WTC11 (cell line): ENCODE measurements at regions not wholly inside any gene's neighbourhood (a gene's known extent, or its start where the extent isn't known, plus 50 kb on each side); places are given as distances from the start of the nearest gene placed in this dataset.

Experiments used
- ATAC-seq: fragments of 200-7000 bp; cut with Tn5 transposase; 2 replicates; pipeline ENCODE4 v1.10.0; 2021; ENCODE audit warnings: mild to moderate bottlenecking, moderate library complexity
- CTCF ChIA-PET: fragments of 300-600 bp; sonication (Branson Sonifier 250); formaldehyde crosslinking; loops from one replicate; lab custom pipeline; 2021; ENCODE audit warnings: antibody characterized with exemption; lab: Charles Lee
- POLR2A ChIA-PET: fragments of 350-600 bp; sonication (Branson Sonifier 250); formaldehyde crosslinking; loops from one replicate; lab custom pipeline; 2021; ENCODE audit warnings: antibody characterized with exemption; lab: Charles Lee
- DNase-seq: peaks from one replicate; pipeline ENCODE4 v3.0.0; 2021; ENCODE audit warnings: low spot score
- H3K27ac Mint-ChIP-seq: 2 replicates; pipeline ENCODE4 v1.8.0; 2021; ENCODE audit warnings: mixed read lengths
- H3K27me3 Mint-ChIP-seq: 2 replicates; pipeline ENCODE4 v1.8.0; 2021; ENCODE audit warnings: low read depth, mild to moderate bottlenecking, moderate library complexity, mixed read lengths
- H3K36me3 Mint-ChIP-seq: 2 replicates; pipeline ENCODE4 v1.8.0; 2021; ENCODE audit warnings: mixed read lengths
- H3K4me1 Mint-ChIP-seq: 2 replicates; pipeline ENCODE4 v1.8.0; 2022; ENCODE audit warnings: mixed read lengths
- H3K4me3 Mint-ChIP-seq: 2 replicates; pipeline ENCODE4 v1.8.0; 2021; ENCODE audit warnings: mild to moderate bottlenecking, moderate library complexity, mixed read lengths
- H3K9me3 Mint-ChIP-seq: 2 replicates; pipeline ENCODE4 v1.8.0; 2021; ENCODE audit warnings: mixed read lengths
- ARID4B ChIP-seq: sonication (generic); formaldehyde crosslinking; IDR thresholded peaks from 2 replicates; pipeline ENCODE4 v1.8.0; 2023; ENCODE audit warnings: missing genetic modification reagents, mild to moderate bottlenecking, borderline replicate concordance
- CBFB ChIP-seq: sonication (generic); formaldehyde crosslinking; IDR thresholded peaks from 2 replicates; pipeline ENCODE4 v1.8.1; 2022; ENCODE audit warnings: mild to moderate bottlenecking, low read depth, missing genetic modification reagents
- CREB1 ChIP-seq: sonication (generic); formaldehyde crosslinking; IDR thresholded peaks from 2 replicates; pipeline ENCODE4 v1.8.0; 2023; ENCODE audit warnings: mild to moderate bottlenecking, missing genetic modification reagents
- E2F4 ChIP-seq: sonication (generic); formaldehyde crosslinking; IDR thresholded peaks from 2 replicates; pipeline ENCODE4 v1.8.1; 2022; ENCODE audit warnings: low read depth, mild to moderate bottlenecking, moderate library complexity, missing genetic modification reagents, borderline replicate concordance
- ETV6 ChIP-seq: sonication (generic); formaldehyde crosslinking; IDR thresholded peaks from 2 replicates; pipeline ENCODE4 v1.8.1; 2022; ENCODE audit warnings: mild to moderate bottlenecking, missing genetic modification reagents
- FOXJ3 ChIP-seq: sonication (generic); formaldehyde crosslinking; IDR thresholded peaks from 2 replicates; pipeline ENCODE4 v1.9.0; 2021; ENCODE audit warnings: missing genetic modification reagents, mild to moderate bottlenecking, borderline replicate concordance
- FOXP4 ChIP-seq: sonication (generic); formaldehyde crosslinking; IDR thresholded peaks from 2 replicates; pipeline ENCODE4 v1.8.0; 2022; ENCODE audit warnings: mild to moderate bottlenecking, missing genetic modification reagents
- MYBL2 ChIP-seq: sonication (generic); formaldehyde crosslinking; IDR thresholded peaks from 2 replicates; pipeline ENCODE4 v1.8.1; 2023; ENCODE audit warnings: mild to moderate bottlenecking, moderate library complexity, missing genetic modification reagents
- NFATC4 ChIP-seq: fragments of 250-450 bp; sonication (Bioruptor Pico); IDR thresholded peaks from 2 replicates; pipeline ENCODE4 v1.9.0; 2021; ENCODE audit warnings: mild to moderate bottlenecking
- NFYB ChIP-seq: sonication (generic); formaldehyde crosslinking; conservative IDR thresholded peaks from 2 replicates; pipeline ENCODE4 v1.8.0; 2022; ENCODE audit warnings: low read depth, missing genetic modification reagents
- RELA ChIP-seq: sonication (generic); formaldehyde crosslinking; IDR thresholded peaks from 2 replicates; pipeline ENCODE4 v1.8.1; 2022; ENCODE audit warnings: missing genetic modification reagents, mild to moderate bottlenecking, borderline replicate concordance
- RORB ChIP-seq: fragments of 250-450 bp; sonication (Bioruptor Pico); IDR thresholded peaks from 2 replicates; pipeline ENCODE4 v1.9.0; 2021; ENCODE audit warnings: mild to moderate bottlenecking
- SMAD3 ChIP-seq: sonication (generic); formaldehyde crosslinking; IDR thresholded peaks from 2 replicates; pipeline ENCODE4 v1.8.0; 2022; ENCODE audit warnings: missing genetic modification reagents, mild to moderate bottlenecking, borderline replicate concordance
- STAT6 ChIP-seq: sonication (generic); formaldehyde crosslinking; conservative IDR thresholded peaks from 2 replicates; pipeline ENCODE4 v1.8.1; 2023; ENCODE audit warnings: mild to moderate bottlenecking, low read depth, missing genetic modification reagents, moderate library complexity
- TEAD1 ChIP-seq: sonication (generic); formaldehyde crosslinking; IDR thresholded peaks from 2 replicates; pipeline ENCODE4 v1.8.0; 2022; ENCODE audit warnings: mild to moderate bottlenecking, missing genetic modification reagents
- ZNF138 ChIP-seq: sonication (generic); formaldehyde crosslinking; conservative IDR thresholded peaks from 2 replicates; pipeline ENCODE4 v1.8.1; 2022; ENCODE audit warnings: mild to moderate bottlenecking, moderate library complexity, missing genetic modification reagents
- ZNF532 ChIP-seq: fragments of 250-450 bp; sonication (Bioruptor Pico); IDR thresholded peaks from 2 replicates; pipeline ENCODE4 v1.9.0; 2021; ENCODE audit warnings: mild to moderate bottlenecking, borderline replicate concordance
- ZNF671 ChIP-seq: fragments of 250-450 bp; sonication (Bioruptor Pico); IDR thresholded peaks from 2 replicates; pipeline ENCODE4 v1.8.0; 2021; ENCODE audit warnings: mild to moderate bottlenecking

- no peak for TF ChIP-seq ZNF532
Measured at GRCh38 chr1:101546885-101547284, 310.1 kb downstream of the S1PR1 start (continued).

GRCh38 chr1:101547357-101547756 lies 310.5 kb downstream of the S1PR1 start:
- ChIA-PET CTCF (no interaction called here), POLR2A (no interaction called here)
- H3K4me1 Mint-ChIP-seq, result peaks cover 3% of the 10 kb centered on the region; the same call in 1 of the 2 replicates
- no peaks in the 10 kb centered on the region for H3K36me3 Mint-ChIP-seq
- no peak for ATAC-seq
- TF ChIP-seq TEAD1 (CRISPR knock-in tag) (no peak), ZNF671 (no peak), CBFB (CRISPR knock-in tag) (no peak), MYBL2 (CRISPR knock-in tag) (no peak), RELA (no peak), ETV6 (CRISPR knock-in tag) (no peak), ZNF138 (CRISPR knock-in tag) (no peak)
- no peaks in the 10 kb centered on the region; the same call in 1 of the 2 replicates for H3K27me3 Mint-ChIP-seq
- no peak overlapping the region for H3K4me3 Mint-ChIP-seq
- H3K9me3 Mint-ChIP-seq, result no peaks in the 10 kb centered on the region
- no peak overlapping the region for H3K27ac Mint-ChIP-seq
- no peak for DNase-seq

GRCh38 chr1:101548376-101548775 lies 311.6 kb downstream of the S1PR1 start:
- Mint-ChIP-seq H3K4me3 (no peak overlapping the region), H3K36me3 (no peaks in the 10 kb centered on the region), H3K27me3 (no peaks in the 10 kb centered on the region; the same call in 1 of the 2 replicates), H3K4me1 (peaks cover 3% of the 10 kb centered on the region; the same call in 1 of the 2 replicates), H3K9me3 (no peaks in the 10 kb centered on the region), H3K27ac (no peak overlapping the region)
- ChIA-PET POLR2A (no interaction called here), CTCF (no interaction called here)
- ATAC-seq (no peak), DNase-seq (no peak)
- TF ChIP-seq NFATC4 (CRISPR knock-in tag) (no peak), ARID4B (CRISPR knock-in tag) (no peak), E2F4 (no peak), SMAD3 (no peak), CREB1 (CRISPR knock-in tag) (no peak), NFYB (CRISPR knock-in tag) (no peak), STAT6 (CRISPR knock-in tag) (no peak), RORB (CRISPR knock-in tag) (no peak), FOXJ3 (CRISPR knock-in tag) (no peak), FOXP4 (CRISPR knock-in tag) (no peak), TEAD1 (CRISPR knock-in tag) (no peak)
